ENCODE measurements at regions not wholly inside any gene's neighbourhood (a gene's known extent, or its start where the extent isn't known, plus 50 kb on each side); places are given as distances from the start of the nearest gene placed in this dataset.

DNA sequence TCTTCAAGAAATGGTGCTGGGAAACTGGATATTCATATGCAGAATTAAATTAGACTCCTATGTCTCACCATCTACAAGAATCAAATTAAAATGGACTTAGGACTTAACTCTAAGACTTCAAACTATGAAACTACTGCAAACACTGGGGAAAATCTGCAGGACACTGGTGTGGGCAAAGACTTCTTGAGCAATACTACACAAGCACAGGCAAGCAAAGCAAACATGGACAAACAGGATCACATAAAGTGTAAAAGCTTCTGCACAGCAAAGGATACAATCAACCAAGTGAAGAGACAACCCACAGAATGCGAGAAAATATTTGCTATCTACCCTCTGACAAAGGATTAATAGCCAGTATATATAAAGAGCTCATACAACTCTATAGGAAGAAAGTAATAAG is 1161.1 kb upstream of the CITED2 start:
- H3K4me3 Mint-ChIP-seq (ENCODE audit: unreplicated experiment): no peak overlapping the region
- H3K9me3 Mint-ChIP-seq (ENCODE audit: unreplicated experiment): peaks cover 12% of the 10 kb centered on the region
- no peak overlapping the region for H3K27ac Mint-ChIP-seq (ENCODE audit: low read depth, unreplicated experiment)
- ChIA-PET POLR2A (interaction anchor here (0.6 kb wide), 1 partner anchor 60 kb away, joined by 4 read pairs; no protein-coding TSS in a partner anchor), CTCF (no interaction called here)
- TF ChIP-seq, protein P1, sequence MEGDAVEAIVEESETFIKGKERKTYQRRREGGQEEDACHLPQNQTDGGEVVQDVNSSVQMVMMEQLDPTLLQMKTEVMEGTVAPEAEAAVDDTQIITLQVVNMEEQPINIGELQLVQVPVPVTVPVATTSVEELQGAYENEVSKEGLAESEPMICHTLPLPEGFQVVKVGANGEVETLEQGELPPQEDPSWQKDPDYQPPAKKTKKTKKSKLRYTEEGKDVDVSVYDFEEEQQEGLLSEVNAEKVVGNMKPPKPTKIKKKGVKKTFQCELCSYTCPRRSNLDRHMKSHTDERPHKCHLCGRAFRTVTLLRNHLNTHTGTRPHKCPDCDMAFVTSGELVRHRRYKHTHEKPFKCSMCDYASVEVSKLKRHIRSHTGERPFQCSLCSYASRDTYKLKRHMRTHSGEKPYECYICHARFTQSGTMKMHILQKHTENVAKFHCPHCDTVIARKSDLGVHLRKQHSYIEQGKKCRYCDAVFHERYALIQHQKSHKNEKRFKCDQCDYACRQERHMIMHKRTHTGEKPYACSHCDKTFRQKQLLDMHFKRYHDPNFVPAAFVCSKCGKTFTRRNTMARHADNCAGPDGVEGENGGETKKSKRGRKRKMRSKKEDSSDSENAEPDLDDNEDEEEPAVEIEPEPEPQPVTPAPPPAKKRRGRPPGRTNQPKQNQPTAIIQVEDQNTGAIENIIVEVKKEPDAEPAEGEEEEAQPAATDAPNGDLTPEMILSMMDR (IDR thresholded peaks at IDR 0.05; ENCODE audit: unreplicated experiment): no peak
- no TSS peak for BruUV-seq (replicated peaks)
- H3K27me3 Mint-ChIP-seq (ENCODE audit: insufficient read depth, unreplicated experiment): no peaks in the 10 kb centered on the region
- no peak for DNase-seq (ENCODE audit: unreplicated experiment)
- intact Hi-C loops (cut with micrococcal nuclease): no loop called here
- H3K4me1 Mint-ChIP-seq (ENCODE audit: insufficient read depth, unreplicated experiment): peaks cover 15% of the 10 kb centered on the region
- H3K36me3 Mint-ChIP-seq (ENCODE audit: insufficient read depth, unreplicated experiment): no peaks in the 10 kb centered on the region

DNA sequence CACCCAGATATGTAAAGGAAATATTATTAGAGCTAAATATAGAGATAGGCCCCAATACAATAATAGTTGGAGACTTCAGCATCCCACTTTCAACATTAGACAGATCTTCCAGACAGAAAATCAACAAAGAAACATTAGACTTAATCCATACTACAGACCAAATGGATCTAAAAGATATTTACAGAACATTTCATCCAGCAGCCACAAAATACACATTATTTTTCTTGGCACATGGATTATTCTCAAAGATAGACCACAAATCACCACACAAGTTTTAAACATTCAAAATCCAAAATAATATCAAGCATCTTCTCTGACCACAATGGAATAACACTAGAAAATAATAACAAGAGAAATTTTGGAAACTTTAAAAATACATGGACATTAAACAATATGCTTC is 1159.1 kb upstream of the CITED2 start:
- intact Hi-C loops (cut with micrococcal nuclease): no loop called here
- POLR2A ChIA-PET: no interaction called here

DNA sequence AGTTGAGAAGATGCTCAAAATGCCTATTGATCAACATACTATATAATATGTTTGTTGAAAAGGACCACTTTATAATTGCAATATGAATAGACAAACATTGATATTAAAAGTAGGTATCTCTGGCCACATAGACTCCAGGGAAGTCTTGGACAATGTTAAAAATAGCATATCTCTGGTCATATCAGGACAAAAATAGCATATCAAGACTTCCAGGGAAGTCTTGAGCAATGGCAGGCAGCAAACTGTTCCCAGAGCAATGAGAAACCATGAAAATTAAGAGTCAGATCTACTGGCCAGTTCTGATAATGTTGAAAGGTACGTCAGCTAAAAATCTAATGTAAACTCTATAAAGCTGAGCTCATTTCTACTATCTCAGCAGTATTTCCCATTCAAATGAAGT is 1130.3 kb upstream of the CITED2 start:
- POLR2A ChIA-PET: no interaction called here
- TF ChIP-seq, protein P1 (IDR thresholded peaks at IDR 0.05; ENCODE audit: unreplicated experiment): no peak
- intact Hi-C loops (cut with micrococcal nuclease): no loop called here
- Mint-ChIP-seq H3K27me3 (ENCODE audit: insufficient read depth, unreplicated experiment) (no peaks in the 10 kb centered on the region), H3K27ac (ENCODE audit: low read depth, unreplicated experiment) (no peak overlapping the region), H3K9me3 (ENCODE audit: unreplicated experiment) (no peaks in the 10 kb centered on the region), H3K36me3 (ENCODE audit: insufficient read depth, unreplicated experiment) (no peaks in the 10 kb centered on the region), H3K4me1 (ENCODE audit: insufficient read depth, unreplicated experiment) (no peaks in the 10 kb centered on the region), H3K4me3 (ENCODE audit: unreplicated experiment) (no peak overlapping the region)
- CTCF ChIA-PET: interaction anchor here (0.6 to 0.7 kb wide), 2 partner anchors 348 to 1055 kb away, joined by 3 to 5 read pairs; no protein-coding TSS in a partner anchor
- BruUV-seq (replicated peaks): no TSS peak
- no peak for DNase-seq (ENCODE audit: unreplicated experiment)

More for the DNA sequence above, 1159.1 kb upstream of the CITED2 start:
- TF ChIP-seq, protein P1 (IDR thresholded peaks at IDR 0.05; ENCODE audit: unreplicated experiment): no peak
- no TSS peak for BruUV-seq (replicated peaks)
- H3K4me1 Mint-ChIP-seq (ENCODE audit: insufficient read depth, unreplicated experiment): peaks cover 15% of the 10 kb centered on the region
- no peak overlapping the region for H3K27ac Mint-ChIP-seq (ENCODE audit: low read depth, unreplicated experiment)
- no peaks in the 10 kb centered on the region for H3K36me3 Mint-ChIP-seq (ENCODE audit: insufficient read depth, unreplicated experiment)
- no peak for DNase-seq (ENCODE audit: unreplicated experiment)
- CTCF ChIA-PET: no interaction called here
- H3K27me3 Mint-ChIP-seq (ENCODE audit: insufficient read depth, unreplicated experiment): no peaks in the 10 kb centered on the region
- H3K4me3 Mint-ChIP-seq (ENCODE audit: unreplicated experiment): no peak overlapping the region
- peaks cover 12% of the 10 kb centered on the region for H3K9me3 Mint-ChIP-seq (ENCODE audit: unreplicated experiment)

DNA sequence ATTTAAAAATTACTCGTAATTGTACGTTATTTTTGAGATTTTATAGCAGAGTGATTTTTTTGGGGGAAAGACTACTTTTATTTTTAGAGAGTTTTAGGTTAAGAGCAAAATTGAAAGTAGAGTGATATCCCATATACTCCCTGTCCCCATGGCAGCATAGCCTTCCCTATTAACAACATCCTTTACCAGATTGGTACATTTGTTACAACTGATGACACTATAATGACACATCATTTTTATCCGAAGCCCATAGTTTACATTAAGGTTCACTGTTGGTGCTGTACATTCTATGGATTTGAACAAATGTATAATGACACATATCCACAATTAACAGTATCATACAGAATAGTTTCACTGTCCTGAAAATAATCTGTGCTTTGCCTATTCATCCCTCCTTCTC is 1126.4 kb upstream of the CITED2 start:
- Mint-ChIP-seq H3K36me3 (ENCODE audit: insufficient read depth, unreplicated experiment) (no peaks in the 10 kb centered on the region), H3K27ac (ENCODE audit: low read depth, unreplicated experiment) (no peak overlapping the region), H3K4me1 (ENCODE audit: insufficient read depth, unreplicated experiment) (no peaks in the 10 kb centered on the region), H3K4me3 (ENCODE audit: unreplicated experiment) (no peak overlapping the region), H3K9me3 (ENCODE audit: unreplicated experiment) (no peaks in the 10 kb centered on the region), H3K27me3 (ENCODE audit: insufficient read depth, unreplicated experiment) (no peaks in the 10 kb centered on the region)
- DNase-seq (ENCODE audit: unreplicated experiment): no peak
- intact Hi-C loops (cut with micrococcal nuclease): no loop called here
- no TSS peak for BruUV-seq (replicated peaks)
- ChIA-PET CTCF (interaction anchor here (0.6 kb wide), 1 partner anchor 83 kb away, joined by 3 read pairs; no protein-coding TSS in a partner anchor), POLR2A (interaction anchor here (0.6 kb wide), 1 partner anchor 27 kb away, joined by 3 read pairs; no protein-coding TSS in a partner anchor)
- TF ChIP-seq, protein P1 (IDR thresholded peaks at IDR 0.05; ENCODE audit: unreplicated experiment): no peak

Data from MCF 10A (cell line).